ENCODE measurements at regions not wholly inside any gene's neighbourhood (a gene's known extent, or its start where the extent isn't known, plus 50 kb on each side); places are given as distances from the start of the nearest gene placed in this dataset.
A peak's percentile ranks its signal among the peaks of the same experiment; 100 is the strongest.

DNA sequence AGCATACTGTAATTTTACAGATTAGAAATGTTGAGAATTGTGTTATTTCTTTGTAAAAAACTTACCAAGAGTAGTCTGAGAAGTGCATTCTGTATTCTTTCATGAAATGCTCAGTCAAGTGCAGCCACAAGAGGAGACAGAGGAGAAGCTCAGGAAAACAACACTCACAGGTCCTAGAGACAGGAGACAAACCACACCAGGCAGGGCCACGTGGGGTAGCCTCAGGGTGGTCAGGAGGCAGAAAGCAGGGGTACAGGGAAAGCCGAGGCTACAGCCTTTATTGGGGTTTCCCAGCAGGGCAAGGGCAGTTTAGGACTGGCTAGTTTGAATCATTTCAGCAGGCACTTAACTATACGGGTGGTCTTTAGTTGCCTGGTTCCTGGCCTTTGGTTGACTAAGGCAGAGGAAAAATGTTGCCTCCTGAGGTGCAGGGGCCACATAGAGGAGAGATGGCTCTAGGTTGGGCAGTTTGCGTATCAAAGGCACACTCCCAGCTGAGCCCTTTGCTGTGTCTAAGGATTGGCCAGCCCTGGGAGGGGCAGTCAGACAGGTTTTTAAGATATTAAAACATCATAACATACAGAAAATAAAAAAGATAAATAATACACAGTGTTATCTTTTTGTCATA, 230.9 kb upstream of the ANKRD55 start:
- Histone ChIP-seq H3K4me2 (ENCODE audit: insufficient read depth, insufficient read length, low read length) (no peak overlapping the region), H3K14ac (ENCODE audit: insufficient read depth, low read length) (no peak overlapping the region)

More for the DNA sequence above, 230.9 kb upstream of the ANKRD55 start:
- H3K4me1 ChIP-seq (ENCODE audit: insufficient read depth, low read length), result peaks cover 8% of the 10 kb centered on the region; the same call in 1 of the 2 replicates
- H2BK12ac ChIP-seq (ENCODE audit: insufficient read length, low read depth, low read length), result no peak overlapping the region
- Mint-ChIP-seq H3K36me3 (ENCODE audit: insufficient read depth in 1 of 3, low read depth in 3 of 3) (no peaks in the 10 kb centered on the region), H3K27ac (peak overlapping the region in 1 of 3 experiments; percentile 40; a peak in 1 of 7 replicates), H3K27me3 (ENCODE audit: low read depth) (no peaks in the 10 kb centered on the region), H3K4me1 (peaks cover 34 to 44% of the 10 kb centered on the region in 2 experiments), H3K9me3 (no peaks in the 10 kb centered on the region), H3K4me3 (no peak overlapping the region; a peak in 1 of 5 replicates)
- H4K8ac ChIP-seq (replicated peaks; ENCODE audit: insufficient read length, low read depth, low read length), result no peak overlapping the region
- H2BK15ac ChIP-seq (ENCODE audit: low read depth, low read length), result no peak overlapping the region
- H3K27me3 ChIP-seq (ENCODE audit: insufficient read depth, low read length), result no peaks in the 10 kb centered on the region
- H3T11ph ChIP-seq (ENCODE audit: low read length), result no peak overlapping the region
- no peak overlapping the region for H2BK5ac ChIP-seq (ENCODE audit: insufficient read length, low read length)
- H2BK20ac ChIP-seq (ENCODE audit: low read depth, low read length, poor library complexity, severe bottlenecking), result no peak overlapping the region
- H3K23me2 ChIP-seq (ENCODE audit: insufficient read length, low read depth, low read length, poor library complexity, severe bottlenecking), result no peaks in the 10 kb centered on the region
- H3K18ac ChIP-seq (ENCODE audit: insufficient read length, low read depth, low read length), result no peak overlapping the region
- no peak overlapping the region for H4K91ac ChIP-seq (ENCODE audit: insufficient read length, low read depth, low read length)
- DNase-seq, result no peak
- H3K79me2 ChIP-seq (ENCODE audit: insufficient read depth, low read length), result no peaks in the 10 kb centered on the region
- H3K9me3 ChIP-seq (ENCODE audit: control insufficient read depth, low read depth, low read length), result no peaks in the 10 kb centered on the region
- no peak overlapping the region for H2BK120ac ChIP-seq (ENCODE audit: low read depth, low read length, poor library complexity, severe bottlenecking)
- no peak overlapping the region for H4K5ac ChIP-seq (ENCODE audit: insufficient read length, low read depth, low read length)
- H3K23ac ChIP-seq (ENCODE audit: insufficient read length, low read depth, low read length), result no peak overlapping the region
- H3K56ac ChIP-seq (ENCODE audit: insufficient read length, low read depth, low read length), result no peak overlapping the region
- no peaks in the 10 kb centered on the region for H4K20me1 ChIP-seq (ENCODE audit: control insufficient read depth, insufficient read depth, insufficient read length)
- no peak overlapping the region for H3K9ac ChIP-seq (ENCODE audit: extremely low read depth, insufficient read length, low read length)
- H3K79me1 ChIP-seq (ENCODE audit: insufficient read depth, low read depth, low read length, poor library complexity, severe bottlenecking), result no peaks in the 10 kb centered on the region
- TF ChIP-seq, protein P1, sequence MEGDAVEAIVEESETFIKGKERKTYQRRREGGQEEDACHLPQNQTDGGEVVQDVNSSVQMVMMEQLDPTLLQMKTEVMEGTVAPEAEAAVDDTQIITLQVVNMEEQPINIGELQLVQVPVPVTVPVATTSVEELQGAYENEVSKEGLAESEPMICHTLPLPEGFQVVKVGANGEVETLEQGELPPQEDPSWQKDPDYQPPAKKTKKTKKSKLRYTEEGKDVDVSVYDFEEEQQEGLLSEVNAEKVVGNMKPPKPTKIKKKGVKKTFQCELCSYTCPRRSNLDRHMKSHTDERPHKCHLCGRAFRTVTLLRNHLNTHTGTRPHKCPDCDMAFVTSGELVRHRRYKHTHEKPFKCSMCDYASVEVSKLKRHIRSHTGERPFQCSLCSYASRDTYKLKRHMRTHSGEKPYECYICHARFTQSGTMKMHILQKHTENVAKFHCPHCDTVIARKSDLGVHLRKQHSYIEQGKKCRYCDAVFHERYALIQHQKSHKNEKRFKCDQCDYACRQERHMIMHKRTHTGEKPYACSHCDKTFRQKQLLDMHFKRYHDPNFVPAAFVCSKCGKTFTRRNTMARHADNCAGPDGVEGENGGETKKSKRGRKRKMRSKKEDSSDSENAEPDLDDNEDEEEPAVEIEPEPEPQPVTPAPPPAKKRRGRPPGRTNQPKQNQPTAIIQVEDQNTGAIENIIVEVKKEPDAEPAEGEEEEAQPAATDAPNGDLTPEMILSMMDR (conservative IDR thresholded peaks at IDR 0.05), result no peak
- no CpG with 5 or more reads among the region's 4 CpGs for WGBS (ENCODE audit: extremely low coverage, insufficient read length, low lambda C conversion rate)
- no peak overlapping the region for H3K4ac ChIP-seq (ENCODE audit: low read depth, low read length)
- H2AK5ac ChIP-seq (ENCODE audit: insufficient read length, low read length), result no peak overlapping the region
- H2AFZ ChIP-seq (ENCODE audit: low read length), result no peak overlapping the region
- H3K27ac ChIP-seq (ENCODE audit: insufficient read length, low read depth, low read length), result no peak overlapping the region

Measured in H9 (cell line).